Stimulated activated effector memory CD8-positive, alpha-beta T cell treated with anti-CD3 and anti-CD28 coated beads, Interleukin-12 subunit alpha, Interleukin-12 subunit beta, amount 100 ng/mL, for 72 hours (primary cell): ENCODE measurements at regions not wholly inside any gene's neighbourhood (a gene's known extent, or its start where the extent isn't known, plus 50 kb on each side); places are given as distances from the start of the nearest gene placed in this dataset.
"Not testable (repeated sequence)": the region's sequence is repeated elsewhere in the genome, so short reads cannot be mapped to it uniquely, and the experiment has no call there.

Experiments
- ATAC-seq: fragments of 150-1000 bp; cut with Tn5 transposase; 2 replicates; pipeline ENCODE4 v1.10.0; 2021
- DNase-seq, 2 donors: peaks; one replicate each; pipeline ENCODE4 v3.0.0; 2021 to 2022; ENCODE audit warnings: low spot score in 2 of 2
- H3K27ac Mint-ChIP-seq: one replicate; pipeline ENCODE4 v1.8.0; 2022; ENCODE audit warnings: mild to moderate bottlenecking, mixed read lengths
- H3K36me3 Mint-ChIP-seq: one replicate; pipeline ENCODE4 v1.8.0; 2022; ENCODE audit warnings: mild to moderate bottlenecking, mixed read lengths
- H3K4me1 Mint-ChIP-seq: one replicate; pipeline ENCODE4 v1.8.0; 2022; ENCODE audit warnings: mixed read lengths
- H3K4me3 Mint-ChIP-seq: one replicate; pipeline ENCODE4 v1.8.0; 2022; ENCODE audit warnings: mild to moderate bottlenecking, mixed read lengths
- H3K9me3 Mint-ChIP-seq: one replicate; pipeline ENCODE4 v1.8.0; 2022; ENCODE audit warnings: mixed read lengths

DNA sequence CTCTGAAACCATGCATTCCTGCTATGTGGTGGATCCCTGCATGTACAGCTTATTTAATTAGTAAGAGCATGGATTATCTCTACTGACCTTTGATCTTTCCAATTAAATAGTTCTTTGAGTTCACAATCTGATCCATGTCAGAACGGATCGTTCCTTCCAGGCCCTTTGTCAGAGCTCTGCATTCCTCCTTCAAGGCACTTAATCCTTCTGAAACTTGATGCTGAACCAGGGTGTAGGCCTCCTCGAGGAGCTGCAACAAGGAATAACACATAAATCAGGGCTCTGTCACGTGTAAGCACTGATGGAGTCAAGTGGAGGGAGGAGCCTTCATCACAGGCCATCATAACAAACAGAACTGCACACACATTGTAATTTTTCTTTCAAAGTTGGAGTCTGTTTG is 68.4 kb upstream of the EDEM3 start:
- peaks cover 93% of the 10 kb centered on the region for H3K36me3 Mint-ChIP-seq
- no peak overlapping the region for H3K27ac Mint-ChIP-seq
- no peak for ATAC-seq
- no peak for DNase-seq
- H3K4me3 Mint-ChIP-seq, result no peak overlapping the region
- peaks cover 24% of the 10 kb centered on the region for H3K4me1 Mint-ChIP-seq
- H3K9me3 Mint-ChIP-seq, result no peaks in the 10 kb centered on the region

DNA sequence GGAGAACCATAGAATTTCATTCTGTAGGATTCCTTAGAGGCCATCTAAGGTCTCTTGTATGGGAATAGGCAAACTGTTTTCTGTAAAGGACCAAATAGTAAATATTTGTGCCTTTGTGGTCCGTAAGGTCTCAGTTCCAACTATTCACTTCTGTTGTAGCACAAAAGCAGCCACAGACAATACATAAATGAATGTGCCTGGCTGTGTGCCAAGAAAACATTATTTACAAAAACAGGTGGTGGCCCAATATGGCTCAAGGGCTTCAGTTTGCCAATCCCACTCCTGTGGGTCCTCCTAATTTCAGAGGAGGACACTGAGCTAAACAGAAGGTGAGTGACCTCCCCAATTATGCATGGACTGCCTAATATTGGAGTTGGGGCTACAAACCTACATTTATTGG is 67.6 kb upstream of the EDEM3 start:
- Mint-ChIP-seq H3K9me3 (no peaks in the 10 kb centered on the region), H3K4me1 (peaks cover 24% of the 10 kb centered on the region), H3K36me3 (peaks cover 93% of the 10 kb centered on the region), H3K4me3 (no peak overlapping the region), H3K27ac (peak overlapping the region; percentile 63)
- no peak for DNase-seq
- peak; percentile 34 for ATAC-seq

DNA sequence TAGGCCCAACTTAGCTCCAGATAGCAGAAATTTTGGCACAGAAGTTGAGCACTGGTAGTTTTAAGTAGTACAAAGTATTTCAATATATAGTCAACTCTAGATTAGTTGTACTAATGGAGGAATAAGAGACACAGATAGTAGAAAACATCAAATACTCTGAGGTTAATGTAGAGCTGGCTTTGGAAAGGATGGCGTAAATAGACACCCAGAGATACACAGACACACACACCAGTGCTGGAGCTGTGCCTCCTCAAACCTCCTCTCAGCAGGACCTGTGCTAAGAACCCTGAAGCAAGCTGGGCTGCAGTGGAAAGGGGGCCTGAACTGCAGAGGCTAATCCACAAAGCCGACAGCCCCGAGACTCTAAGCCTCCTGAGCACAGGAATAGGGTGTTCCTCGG is 67.0 kb upstream of the EDEM3 start:
- Mint-ChIP-seq H3K27ac (peak overlapping the region; percentile 63), H3K4me1 (peaks cover 18% of the 10 kb centered on the region), H3K9me3 (no peaks in the 10 kb centered on the region), H3K4me3 (no peak overlapping the region), H3K36me3 (peaks cover 97% of the 10 kb centered on the region)
- no peak for DNase-seq
- ATAC-seq, result no peak

DNA sequence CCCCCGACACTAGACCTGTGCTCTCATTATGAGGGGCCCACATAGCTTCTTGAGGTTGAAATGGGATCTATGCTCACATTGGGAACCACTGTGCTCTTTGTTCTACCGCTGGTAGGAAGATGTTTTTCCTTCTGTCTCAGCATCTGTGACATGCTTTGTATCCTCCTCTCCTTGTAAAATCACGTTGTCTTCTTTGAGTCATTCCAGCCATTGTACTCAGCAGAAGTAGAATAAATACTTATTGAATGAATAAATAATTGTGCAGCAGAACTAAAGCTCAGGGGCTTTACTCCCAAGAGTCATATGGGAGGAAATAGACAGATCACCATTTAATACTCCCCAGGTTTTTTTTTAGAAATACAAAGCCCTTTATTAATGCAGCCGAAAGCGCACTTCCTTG is 66.3 kb upstream of the EDEM3 start:
- no peaks in the 10 kb centered on the region for H3K9me3 Mint-ChIP-seq
- H3K4me1 Mint-ChIP-seq, result peaks cover 11% of the 10 kb centered on the region
- H3K27ac Mint-ChIP-seq, result no peak overlapping the region
- no peak overlapping the region for H3K4me3 Mint-ChIP-seq
- no peak for DNase-seq
- peaks cover 94% of the 10 kb centered on the region for H3K36me3 Mint-ChIP-seq
- ATAC-seq, result no peak

DNA sequence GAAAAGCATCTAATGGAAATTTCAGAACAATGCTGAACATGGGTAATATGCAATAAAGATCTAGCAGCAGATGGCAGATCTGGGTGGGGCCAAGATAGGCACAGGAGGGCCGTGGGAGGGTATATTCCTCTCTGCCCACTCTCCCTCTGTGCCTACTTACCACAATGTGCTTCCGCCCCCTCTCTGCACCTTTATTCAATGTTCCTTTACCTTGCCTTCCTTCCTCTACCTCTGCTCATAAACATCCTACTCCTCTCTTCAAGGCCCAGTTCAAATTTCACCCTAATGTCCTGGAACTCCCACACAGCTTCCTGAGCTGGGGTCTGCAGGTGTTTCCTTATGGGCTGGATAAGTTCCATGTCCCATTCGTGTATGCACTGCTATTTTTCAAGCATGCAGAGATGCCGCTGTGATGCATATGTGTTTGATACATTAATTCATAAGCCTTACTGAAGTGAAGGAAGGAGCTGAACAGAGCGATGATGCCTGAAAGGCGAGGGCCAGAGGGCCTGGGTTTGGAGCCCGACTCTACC is 65.6 kb upstream of the EDEM3 start:
- H3K4me1 Mint-ChIP-seq, result peaks cover 4% of the 10 kb centered on the region
- H3K36me3 Mint-ChIP-seq, result peaks cover 94% of the 10 kb centered on the region
- no peaks in the 10 kb centered on the region for H3K9me3 Mint-ChIP-seq
- no peak overlapping the region for H3K4me3 Mint-ChIP-seq
- H3K27ac Mint-ChIP-seq, result no peak overlapping the region
- DNase-seq (no peak), ATAC-seq (no peak)

DNA sequence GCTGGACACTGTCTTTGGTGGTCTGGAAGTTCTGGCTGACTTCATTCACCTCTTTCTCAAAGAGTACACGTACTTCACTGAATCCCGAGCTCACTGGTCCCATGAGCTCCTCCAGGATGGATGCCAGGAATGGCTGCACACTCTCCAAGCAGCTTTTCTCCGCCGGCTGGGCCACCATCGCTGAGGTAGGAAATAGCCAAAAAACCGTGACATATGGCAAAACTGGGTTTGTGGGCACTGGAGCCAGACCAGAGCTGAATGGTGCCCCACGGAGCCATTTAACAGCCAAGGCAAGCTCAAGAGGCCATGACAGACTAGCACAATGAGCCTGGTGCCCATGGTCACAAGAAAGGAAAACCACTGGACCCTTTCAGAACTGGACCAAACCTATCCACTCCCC is 64.0 kb upstream of the EDEM3 start:
- H3K9me3 Mint-ChIP-seq, result no peaks in the 10 kb centered on the region
- no peak overlapping the region for H3K27ac Mint-ChIP-seq
- H3K36me3 Mint-ChIP-seq, result peaks cover 83% of the 10 kb centered on the region
- no peak for DNase-seq
- no peak for ATAC-seq
- no peak overlapping the region for H3K4me3 Mint-ChIP-seq
- no peaks in the 10 kb centered on the region for H3K4me1 Mint-ChIP-seq

DNA sequence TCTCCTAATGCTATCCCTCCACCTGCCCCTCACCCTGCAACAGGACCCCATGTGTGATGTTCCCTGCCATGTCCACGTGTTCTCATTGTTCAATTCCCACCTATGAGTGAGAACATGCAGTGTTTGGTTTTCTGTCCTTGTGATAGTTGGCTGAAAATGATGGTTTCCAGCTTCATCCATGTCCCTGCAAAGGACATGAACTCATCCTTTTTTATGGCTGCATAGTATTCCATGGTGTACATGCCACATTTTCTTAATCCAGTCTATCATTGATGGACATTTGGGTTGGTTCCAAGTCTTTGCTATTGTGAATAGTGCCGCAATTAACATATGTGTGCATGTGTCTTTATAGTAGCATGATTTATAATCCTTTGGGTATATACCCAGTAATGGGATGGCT is 62.3 kb upstream of the EDEM3 start:
- not testable (repeated sequence) for H3K4me1 Mint-ChIP-seq, H3K4me3 Mint-ChIP-seq, ATAC-seq, H3K9me3 Mint-ChIP-seq, DNase-seq, H3K27ac Mint-ChIP-seq
- peaks cover 83% of the 10 kb centered on the region for H3K36me3 Mint-ChIP-seq

DNA sequence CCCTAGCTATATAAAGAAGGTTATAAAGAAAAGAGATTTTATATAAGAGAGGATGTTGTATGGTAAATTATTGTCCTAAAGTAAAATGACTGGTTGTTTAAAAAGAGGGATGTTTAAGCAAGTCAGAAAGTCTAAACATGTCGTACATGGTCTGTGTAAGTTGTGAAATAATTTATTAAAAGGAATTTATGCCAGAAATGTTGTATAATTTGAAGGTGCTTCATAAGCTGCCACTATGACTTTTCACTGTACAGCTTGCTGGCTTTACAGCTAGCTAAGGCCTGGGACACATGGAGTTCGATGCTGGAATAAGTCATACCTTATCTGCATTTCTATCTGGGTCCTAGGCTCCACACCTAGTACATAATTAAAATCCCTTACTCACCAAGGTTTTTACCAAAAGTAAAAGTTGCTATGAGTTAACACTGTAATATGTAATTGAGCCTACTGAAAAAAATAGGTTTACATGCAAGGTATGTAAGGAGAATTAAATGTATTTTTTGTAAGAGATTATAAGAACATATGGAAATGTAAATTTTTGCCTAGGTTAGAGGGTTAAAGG is 59.0 kb upstream of the EDEM3 start:
- ATAC-seq (no peak), DNase-seq (no peak)
- no peaks in the 10 kb centered on the region for H3K9me3 Mint-ChIP-seq
- H3K4me1 Mint-ChIP-seq, result no peaks in the 10 kb centered on the region
- H3K27ac Mint-ChIP-seq, result no peak overlapping the region
- no peak overlapping the region for H3K4me3 Mint-ChIP-seq
- H3K36me3 Mint-ChIP-seq, result peaks cover 75% of the 10 kb centered on the region

DNA sequence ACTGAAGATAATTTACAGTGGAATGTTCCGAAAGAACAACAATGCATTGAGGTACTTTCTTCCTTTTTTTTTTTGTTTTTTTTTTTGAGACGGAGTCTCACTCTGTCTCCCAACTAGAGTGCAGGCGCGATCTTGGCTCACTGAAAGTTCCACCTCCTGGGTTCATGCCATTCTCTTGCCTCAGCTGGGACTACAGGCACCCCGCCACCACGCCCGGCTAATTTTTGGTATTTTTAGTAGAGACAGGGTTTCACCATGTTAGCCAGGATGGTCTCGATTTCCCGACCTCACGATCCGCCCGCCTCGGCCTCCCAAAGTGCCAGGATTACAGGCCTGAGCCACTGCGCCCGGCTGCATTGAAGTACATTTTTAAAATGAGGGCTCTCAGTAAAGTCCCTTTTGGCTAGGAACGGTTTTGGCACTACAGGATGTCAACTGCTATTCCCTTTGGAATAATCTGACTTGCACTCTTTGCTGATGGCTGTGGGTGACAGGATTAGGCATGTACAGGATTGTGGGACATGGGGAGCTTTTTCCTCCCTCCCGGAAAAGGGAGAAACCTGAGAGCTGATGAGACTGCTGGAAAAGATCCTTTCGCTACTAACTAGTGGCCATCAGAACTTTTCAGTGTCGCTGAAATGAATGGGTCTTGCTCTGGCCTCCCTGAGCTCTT is 56.9 kb upstream of the EDEM3 start:
- DNase-seq (no peak), ATAC-seq (no peak)
- Mint-ChIP-seq H3K4me1 (no peaks in the 10 kb centered on the region), H3K4me3 (no peak overlapping the region), H3K27ac (peak overlapping the region; percentile 51), H3K9me3 (no peaks in the 10 kb centered on the region), H3K36me3 (peaks cover 74% of the 10 kb centered on the region)

DNA sequence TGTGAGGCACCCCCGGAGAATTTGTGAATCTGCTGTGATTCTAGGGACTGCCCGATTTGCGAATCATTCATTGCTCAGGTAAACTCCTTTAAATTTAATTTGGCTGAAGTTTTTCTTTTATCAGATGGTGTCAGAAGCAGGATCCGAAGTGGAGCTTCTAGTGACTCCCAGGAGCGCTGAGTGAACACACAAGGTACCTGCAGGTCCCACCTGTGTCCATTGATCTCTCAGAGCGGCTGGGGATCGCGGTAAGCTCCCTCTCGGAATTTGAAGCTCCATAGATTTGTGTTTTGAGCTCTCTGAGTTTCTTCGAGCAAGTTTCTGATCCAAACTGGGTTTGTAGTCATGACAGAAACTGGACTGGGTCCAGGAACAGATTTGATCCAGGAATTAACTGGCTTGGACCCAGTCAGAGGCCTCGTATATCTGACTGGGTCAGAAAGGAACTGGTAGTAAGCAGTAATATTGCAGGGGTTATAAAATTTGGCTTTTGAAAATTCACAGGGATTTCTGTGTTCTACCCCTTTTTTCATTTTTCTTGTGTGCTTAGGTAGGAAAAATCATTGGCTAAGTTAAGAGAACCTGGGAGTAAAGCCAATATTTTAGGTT is 56.2 kb upstream of the EDEM3 start:
- no peak for ATAC-seq
- peak overlapping the region; percentile 45 for H3K27ac Mint-ChIP-seq
- no peaks in the 10 kb centered on the region for H3K9me3 Mint-ChIP-seq
- DNase-seq, result no peak
- H3K36me3 Mint-ChIP-seq, result peaks cover 75% of the 10 kb centered on the region
- H3K4me1 Mint-ChIP-seq, result peaks cover 2% of the 10 kb centered on the region
- H3K4me3 Mint-ChIP-seq, result no peak overlapping the region

DNA sequence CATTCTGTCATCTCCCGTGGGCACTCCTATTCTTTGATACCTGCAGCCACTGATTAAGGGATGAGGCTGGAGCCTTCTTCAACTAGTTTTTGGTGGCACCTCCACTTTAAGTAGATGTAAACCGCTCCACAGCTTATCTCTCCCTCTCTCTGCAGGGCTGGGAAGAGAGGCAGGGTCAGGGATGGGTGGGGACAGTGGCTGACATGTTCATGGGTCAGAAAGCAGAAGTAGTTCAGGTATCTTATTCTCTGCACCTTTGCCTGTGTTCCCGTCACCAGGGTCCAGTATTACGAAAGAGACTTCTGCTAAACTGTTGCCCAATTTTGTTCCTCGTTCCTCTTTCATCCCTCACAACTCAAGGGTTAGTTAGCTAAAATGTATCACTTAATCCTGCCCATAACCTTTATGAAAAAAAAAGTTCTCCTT is 51.7 kb upstream of the EDEM3 start:
- DNase-seq, result no peak
- Mint-ChIP-seq H3K4me1 (peaks cover 8% of the 10 kb centered on the region), H3K4me3 (no peak overlapping the region), H3K27ac (no peak overlapping the region), H3K9me3 (no peaks in the 10 kb centered on the region), H3K36me3 (peaks cover 87% of the 10 kb centered on the region)
- ATAC-seq, result no peak

DNA sequence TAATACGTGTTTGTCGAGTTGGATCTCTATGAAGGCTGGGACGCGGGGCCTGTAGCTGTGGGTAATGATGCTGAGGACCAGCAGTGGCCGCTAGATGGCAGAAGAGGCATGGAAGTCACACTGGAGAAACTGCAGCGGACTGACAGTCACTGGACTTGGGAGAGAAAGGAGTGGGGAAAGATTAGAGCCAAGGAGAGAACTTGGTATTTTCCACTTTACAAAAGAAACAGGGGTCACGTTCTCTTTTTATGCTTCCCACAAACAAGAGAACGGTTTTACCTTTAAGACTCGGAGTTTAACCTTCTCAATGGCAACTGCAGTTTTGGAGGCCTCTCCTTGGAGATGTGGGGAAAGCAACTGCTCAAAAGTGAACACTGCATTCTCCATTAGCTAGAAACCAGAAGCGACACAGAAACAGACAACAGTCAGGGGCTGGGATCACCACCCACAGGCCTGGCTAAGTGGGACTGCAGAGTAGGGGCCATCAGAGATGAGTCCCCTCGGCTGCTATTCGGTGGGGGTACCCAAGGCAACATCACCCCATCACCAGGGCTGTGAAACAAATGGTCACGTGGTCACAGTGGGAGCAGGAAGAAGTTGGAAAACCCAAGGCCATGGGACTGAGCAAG is 51.1 kb upstream of the EDEM3 start:
- H3K27ac Mint-ChIP-seq, result peak overlapping the region; percentile 20
- no peak overlapping the region for H3K4me3 Mint-ChIP-seq
- peak; percentile 95 for ATAC-seq
- H3K9me3 Mint-ChIP-seq, result no peaks in the 10 kb centered on the region
- peaks cover 87% of the 10 kb centered on the region for H3K36me3 Mint-ChIP-seq
- peaks cover 8% of the 10 kb centered on the region for H3K4me1 Mint-ChIP-seq
- peak; percentile 76 to 88 for DNase-seq
